ENCODE measurements at regions not wholly inside any gene's neighbourhood (a gene's known extent, or its start where the extent isn't known, plus 50 kb on each side); places are given as distances from the start of the nearest gene placed in this dataset.

- CTCF ChIA-PET: no interaction called here
Observed at GRCh38 chr3:13263770-13264467, 156.2 kb downstream of the NUP210 start.

More at GRCh38 chr3:13263770-13264467, 156.2 kb downstream of the NUP210 start:
- WGBS (ENCODE audit: insufficient coverage, insufficient replicate concordance, low lambda C conversion rate, missing lambda C conversion rate): 55% methylated on average over 26 of the region's 26 CpGs
- SMC1A ChIA-PET (ENCODE audit: uncharacterized antibody, unreplicated experiment): no interaction called here
- FAIRE-seq: no peak
- RAD21 ChIA-PET (ENCODE audit: unreplicated experiment): no interaction called here
- Histone ChIP-seq H3K27ac (ENCODE audit: control insufficient read depth, insufficient read depth) (no peak overlapping the region), H3K36me3 (ENCODE audit: control insufficient read depth in 2 of 2, insufficient read depth in 2 of 2, low read length in 1 of 2) (no peaks in the 10 kb centered on the region), H3K4me1 (ENCODE audit: control insufficient read depth, insufficient read depth, low read length) (peaks cover 8% of the 10 kb centered on the region; the same call in 1 of the 2 replicates), H3K27me3 (replicated peaks in 1 of 2; ENCODE audit: control insufficient read depth in 2 of 2, insufficient read depth in 2 of 2, low read length in 1 of 2) (no peaks in the 10 kb centered on the region; a peak in 2 of 4 replicates), H3K4me2 (ENCODE audit: control insufficient read depth, insufficient read depth) (no peak overlapping the region), H2AFZ (ENCODE audit: control insufficient read depth, low read depth, low read length) (no peak overlapping the region), H4K20me1 (ENCODE audit: control insufficient read depth, insufficient read depth) (no peaks in the 10 kb centered on the region), H3K9ac (ENCODE audit: control insufficient read depth, insufficient read depth, low read length) (no peak overlapping the region), H3K9me3 (replicated peaks; ENCODE audit: control insufficient read depth, insufficient read depth, low read length) (no peaks in the 10 kb centered on the region; the same call in 2 of the 3 replicates), H3K4me3 (no peak overlapping the region), H3K79me2 (ENCODE audit: control insufficient read depth, insufficient read depth, low read length) (no peaks in the 10 kb centered on the region)
- no TSS peak for BruUV-seq (replicated peaks)
- in situ Hi-C loops (cut with MboI) (no loop called here), intact Hi-C loops (cut with micrococcal nuclease; ENCODE audit: unreplicated experiment) (no loop called here)
- no peak for ATAC-seq
- no peak for DNase-seq (ENCODE audit: low read depth, low spot score)
- POLR2A ChIA-PET: interaction anchor here (0.5 to 0.6 kb wide), 2 partner anchors 34 to 280 kb away, joined by 3 to 4 read pairs; no protein-coding TSS in a partner anchor
- no peak for TF ChIP-seq SKIL (IDR thresholded peaks at IDR 0.05; ENCODE audit: low read depth, poor library complexity, severe bottlenecking)
- no peak for TF ChIP-seq ZNF217 (IDR thresholded peaks at IDR 0.05)
- no peak for TF ChIP-seq TCF7 (IDR thresholded peaks at IDR 0.05; ENCODE audit: borderline replicate concordance)
- TF ChIP-seq SMAD1 (IDR thresholded peaks at IDR 0.05; ENCODE audit: low read depth, partially characterized antibody): no peak
- TF ChIP-seq YY1 (IDR thresholded peaks at IDR 0.05; ENCODE audit: low read depth, low read length): no peak
- TF ChIP-seq CHD4 (IDR thresholded peaks at IDR 0.05): no peak
- no peak for TF ChIP-seq MAX (IDR thresholded peaks at IDR 0.05; ENCODE audit: low read depth, low read length)
